ENCODE measurements at regions not wholly inside any gene's neighbourhood (a gene's known extent, or its start where the extent isn't known, plus 50 kb on each side); places are given as distances from the start of the nearest gene placed in this dataset.
A peak's percentile ranks its signal among the peaks of the same experiment; 100 is the strongest.
"Not testable (repeated sequence)": the region's sequence is repeated elsewhere in the genome, so short reads cannot be mapped to it uniquely, and the experiment has no call there.

- DNase-seq (ENCODE audit: extremely low spot score); H3K36me3 ChIP-seq; H3K27ac ChIP-seq (replicated peaks in 1 of 4); H3K9me3 ChIP-seq; H3K27me3 ChIP-seq; intact Hi-C loops (cut with DNase I); H3K4me1 ChIP-seq; H3K4me3 ChIP-seq: not testable (repeated sequence)
- TF ChIP-seq CTCF (IDR thresholded peaks at IDR 0.05), result peak in 2 of 3 experiments; percentile 22 to 39
- WGBS, result 51% methylated on average over 15 of the region's 16 CpGs
Observed at GRCh38 chr7:6953138-6953797, 127.2 kb upstream of the CCZ1B start.

GRCh38 chr7:6953798-6954181 lies 127.7 kb upstream of the CCZ1B start:
- H3K27ac ChIP-seq (replicated peaks in 1 of 4); H3K4me3 ChIP-seq; H3K36me3 ChIP-seq; DNase-seq (ENCODE audit: extremely low spot score); H3K27me3 ChIP-seq; H3K9me3 ChIP-seq; H3K4me1 ChIP-seq; intact Hi-C loops (cut with DNase I): not testable (repeated sequence)
- 83% methylated on average over 3 of the region's 10 CpGs for WGBS

- WGBS, result 93% methylated on average over 9 of the region's 12 CpGs
- H3K4me1 ChIP-seq; intact Hi-C loops (cut with DNase I): not testable (repeated sequence)
Observed at GRCh38 chr7:6955385-6955784, 129.3 kb upstream of the CCZ1B start.

GRCh38 chr7:6955990-6956566 lies 130.0 kb upstream of the CCZ1B start:
- intact Hi-C loops (cut with DNase I); H3K36me3 ChIP-seq; H3K9me3 ChIP-seq; H3K27me3 ChIP-seq; H3K4me1 ChIP-seq; DNase-seq (ENCODE audit: extremely low spot score); H3K27ac ChIP-seq (replicated peaks in 1 of 4); H3K4me3 ChIP-seq: not testable (repeated sequence)
- 84% methylated on average over 8 of the region's 12 CpGs for WGBS

More at GRCh38 chr7:6955385-6955784, 129.3 kb upstream of the CCZ1B start:
- not testable (repeated sequence) for H3K36me3 ChIP-seq; H3K4me3 ChIP-seq; H3K27me3 ChIP-seq; H3K9me3 ChIP-seq; H3K27ac ChIP-seq (replicated peaks in 1 of 4); DNase-seq (ENCODE audit: extremely low spot score)

- H3K4me1 ChIP-seq; intact Hi-C loops (cut with DNase I); DNase-seq (ENCODE audit: extremely low spot score); H3K9me3 ChIP-seq; H3K36me3 ChIP-seq; H3K4me3 ChIP-seq; H3K27ac ChIP-seq (replicated peaks in 1 of 4); H3K27me3 ChIP-seq: not testable (repeated sequence)
- WGBS, result 98% methylated on average over 13 of the region's 15 CpGs
Observed at GRCh38 chr7:6958371-6958770, 132.3 kb upstream of the CCZ1B start.

- H3K9me3 ChIP-seq; H3K27me3 ChIP-seq; H3K36me3 ChIP-seq; H3K27ac ChIP-seq (replicated peaks in 1 of 4); H3K4me1 ChIP-seq; intact Hi-C loops (cut with DNase I); H3K4me3 ChIP-seq; DNase-seq (ENCODE audit: extremely low spot score): not testable (repeated sequence)
- 81% methylated on average over 2 of the region's 4 CpGs for WGBS
Observed at GRCh38 chr7:6959942-6960341, 133.9 kb upstream of the CCZ1B start.

- H3K27me3 ChIP-seq; H3K27ac ChIP-seq (replicated peaks in 1 of 4); DNase-seq (ENCODE audit: extremely low spot score); intact Hi-C loops (cut with DNase I); H3K9me3 ChIP-seq; H3K4me1 ChIP-seq; H3K36me3 ChIP-seq; H3K4me3 ChIP-seq: not testable (repeated sequence)
- 77% methylated on average over 8 of the region's 8 CpGs for WGBS
Observed at GRCh38 chr7:6962871-6963270, 136.8 kb upstream of the CCZ1B start.

- H3K9me3 ChIP-seq; H3K27ac ChIP-seq (replicated peaks in 1 of 4); DNase-seq (ENCODE audit: extremely low spot score); H3K27me3 ChIP-seq; H3K36me3 ChIP-seq; intact Hi-C loops (cut with DNase I); H3K4me3 ChIP-seq; H3K4me1 ChIP-seq: not testable (repeated sequence)
- 43% methylated on average over 6 of the region's 6 CpGs for WGBS
- TF ChIP-seq CTCF (IDR thresholded peaks at IDR 0.05), result peak in 1 of 3 experiments; percentile 5
Observed at GRCh38 chr7:6965051-6965450, 139.0 kb upstream of the CCZ1B start.

GRCh38 chr7:6970180-6970579 lies 144.1 kb upstream of the CCZ1B start:
- H3K4me3 ChIP-seq, result not testable (repeated sequence)

GRCh38 chr7:6974876-6975275 lies 148.8 kb upstream of the CCZ1B start:
- DNase-seq (ENCODE audit: extremely low spot score); H3K27ac ChIP-seq (replicated peaks in 1 of 4); H3K9me3 ChIP-seq; H3K27me3 ChIP-seq; H3K4me1 ChIP-seq; H3K36me3 ChIP-seq; intact Hi-C loops (cut with DNase I); H3K4me3 ChIP-seq: not testable (repeated sequence)
- WGBS, result 97% methylated on average over 5 of the region's 27 CpGs

More at GRCh38 chr7:6970180-6970579, 144.1 kb upstream of the CCZ1B start:
- H3K27ac ChIP-seq (replicated peaks in 1 of 4); DNase-seq (ENCODE audit: extremely low spot score); H3K36me3 ChIP-seq; H3K4me1 ChIP-seq; intact Hi-C loops (cut with DNase I); H3K9me3 ChIP-seq; H3K27me3 ChIP-seq: not testable (repeated sequence)
- 83% methylated on average over 3 of the region's 3 CpGs for WGBS

GRCh38 chr7:6975346-6975745 lies 149.3 kb upstream of the CCZ1B start:
- DNase-seq (ENCODE audit: extremely low spot score); H3K27ac ChIP-seq (replicated peaks in 1 of 4); H3K27me3 ChIP-seq; H3K4me1 ChIP-seq; intact Hi-C loops (cut with DNase I); H3K36me3 ChIP-seq; H3K4me3 ChIP-seq; H3K9me3 ChIP-seq: not testable (repeated sequence)
- WGBS, result 89% methylated on average over 7 of the region's 28 CpGs

Measured in esophagus muscularis mucosa (tissue), 4 donors.